ENCODE measurements at regions not wholly inside any gene's neighbourhood (a gene's known extent, or its start where the extent isn't known, plus 50 kb on each side); places are given as distances from the start of the nearest gene placed in this dataset.

- no TSS peak for BruUV-seq (replicated peaks)
- no peak for DNase-seq (ENCODE audit: low read depth, low spot score)
- intact Hi-C loops (cut with micrococcal nuclease) (no loop called here), dilution Hi-C loops (cut with MboI; ENCODE audit: extremely low pct_ligation_motif_present, low sequenced_read_pairs) (no loop called here)
- ChIA-PET CTCF (no interaction called here), POLR2A (no interaction called here)
- no peaks in the 10 kb centered on the region for H3K36me3 ChIP-seq (ENCODE audit: control insufficient read depth in 2 of 2, extremely low read depth in 1 of 2, insufficient read depth in 2 of 2, low read length in 2 of 2)
- H2AFZ ChIP-seq (ENCODE audit: low read depth, low read length) = no peak overlapping the region
- no peaks in the 10 kb centered on the region for H4K20me1 ChIP-seq (replicated peaks; ENCODE audit: control insufficient read depth, extremely low read depth, insufficient read depth, low read length)
- no peaks in the 10 kb centered on the region for H3K79me2 ChIP-seq (ENCODE audit: control insufficient read depth, insufficient read depth, low read length)
- no peak overlapping the region for H3K27ac ChIP-seq (ENCODE audit: insufficient read depth, low read depth, low read length)
- no peak overlapping the region for H3K4me3 ChIP-seq (replicated peaks in 1 of 3; ENCODE audit: insufficient read depth in 1 of 3, low read depth in 1 of 3, low read length in 3 of 3)
- H3K27me3 ChIP-seq (ENCODE audit: control insufficient read depth in 2 of 2, insufficient read depth in 2 of 2, low read length in 2 of 2) = no peaks in the 10 kb centered on the region
- no peak overlapping the region for H3K4me2 ChIP-seq (ENCODE audit: insufficient read depth, low read length)
- TF ChIP-seq JUN (IDR thresholded peaks at IDR 0.05; ENCODE audit: borderline replicate concordance, insufficient read depth, insufficient read length, low read depth) (no peak), POLR2A (IDR thresholded peaks at IDR 0.05; ENCODE audit: low read depth, low read length) (no peak), MYC (IDR thresholded peaks at IDR 0.05; ENCODE audit: low read depth, low read length) (no peak), GATA2 (IDR thresholded peaks at IDR 0.05; ENCODE audit: insufficient read depth, insufficient read length, low read depth, low read length) (no peak), EZH2 (IDR thresholded peaks at IDR 0.05; ENCODE audit: borderline replicate concordance, low read depth, low read length, severe bottlenecking) (no peak), POLR2AphosphoS5 (IDR thresholded peaks at IDR 0.05; ENCODE audit: insufficient read depth, low read depth, low read length) (no peak), FOS (IDR thresholded peaks at IDR 0.05; ENCODE audit: borderline replicate concordance, insufficient read depth, low read length) (no peak)
- TF ChIP-seq, protein P1, sequence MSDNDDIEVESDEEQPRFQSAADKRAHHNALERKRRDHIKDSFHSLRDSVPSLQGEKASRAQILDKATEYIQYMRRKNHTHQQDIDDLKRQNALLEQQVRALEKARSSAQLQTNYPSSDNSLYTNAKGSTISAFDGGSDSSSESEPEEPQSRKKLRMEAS (IDR thresholded peaks at IDR 0.05; ENCODE audit: insufficient read depth, insufficient read length) = no peak
- TF ChIP-seq, protein P2, sequence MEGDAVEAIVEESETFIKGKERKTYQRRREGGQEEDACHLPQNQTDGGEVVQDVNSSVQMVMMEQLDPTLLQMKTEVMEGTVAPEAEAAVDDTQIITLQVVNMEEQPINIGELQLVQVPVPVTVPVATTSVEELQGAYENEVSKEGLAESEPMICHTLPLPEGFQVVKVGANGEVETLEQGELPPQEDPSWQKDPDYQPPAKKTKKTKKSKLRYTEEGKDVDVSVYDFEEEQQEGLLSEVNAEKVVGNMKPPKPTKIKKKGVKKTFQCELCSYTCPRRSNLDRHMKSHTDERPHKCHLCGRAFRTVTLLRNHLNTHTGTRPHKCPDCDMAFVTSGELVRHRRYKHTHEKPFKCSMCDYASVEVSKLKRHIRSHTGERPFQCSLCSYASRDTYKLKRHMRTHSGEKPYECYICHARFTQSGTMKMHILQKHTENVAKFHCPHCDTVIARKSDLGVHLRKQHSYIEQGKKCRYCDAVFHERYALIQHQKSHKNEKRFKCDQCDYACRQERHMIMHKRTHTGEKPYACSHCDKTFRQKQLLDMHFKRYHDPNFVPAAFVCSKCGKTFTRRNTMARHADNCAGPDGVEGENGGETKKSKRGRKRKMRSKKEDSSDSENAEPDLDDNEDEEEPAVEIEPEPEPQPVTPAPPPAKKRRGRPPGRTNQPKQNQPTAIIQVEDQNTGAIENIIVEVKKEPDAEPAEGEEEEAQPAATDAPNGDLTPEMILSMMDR (IDR thresholded peaks at IDR 0.05; ENCODE audit: extremely low read depth in 1 of 2, insufficient read depth in 1 of 2, low read depth in 1 of 2, low read length in 2 of 2) = no peak
- H3K9ac ChIP-seq (replicated peaks; ENCODE audit: extremely low read depth, insufficient read depth, low read length) = no peak overlapping the region
- no peaks in the 10 kb centered on the region for H3K9me1 ChIP-seq (replicated peaks; ENCODE audit: control insufficient read depth, extremely low read depth, insufficient read depth, low read length)
- FAIRE-seq = no peak
- H3K9me3 ChIP-seq (replicated peaks; ENCODE audit: control insufficient read depth, insufficient read depth, low read length) = peaks cover 3% of the 10 kb centered on the region
- H3K4me1 ChIP-seq (ENCODE audit: control insufficient read depth, extremely low read depth, insufficient read depth, low read length) = no peaks in the 10 kb centered on the region
These were observed 1883.8 kb downstream of the OLFM4 start for GRCh38 chr13:54912367-54912766.
